SU-DHL-6 (cell line): ENCODE measurements at regions not wholly inside any gene's neighbourhood (a gene's known extent, or its start where the extent isn't known, plus 50 kb on each side); places are given as distances from the start of the nearest gene placed in this dataset.

Experiments used
- H2AFZ ChIP-seq: fragments of 200-600 bp; sonication (generic); 2 replicates; pipeline ENCODE4 v1.6.1; 2014; ENCODE audit warnings: low read depth, mild to moderate bottlenecking, moderate library complexity, mixed read lengths, antibody characterized with exemption, low read length; ENCODE audit not compliant: severe bottlenecking
- H3F3A ChIP-seq: fragments of 200-600 bp; shearing (Covaris generic); 2 replicates; pipeline ENCODE4 v1.6.0; 2016; ENCODE audit warnings: antibody characterized with exemption, mild to moderate bottlenecking; ENCODE audit not compliant: insufficient read depth
- H3K27ac ChIP-seq: fragments of 200-600 bp; sonication (generic); 2 replicates; pipeline ENCODE4 v1.5.1; 2016; ENCODE audit warnings: low read depth, mild to moderate bottlenecking, low read length, moderate library complexity, mixed read lengths
- H3K27me3 ChIP-seq: fragments of 200-600 bp; sonication (generic), shearing (Covaris generic); 2 replicates; pipeline ENCODE4 v1.6.0; 2014; ENCODE audit warnings: mild to moderate bottlenecking, low read length
- H3K36me3 ChIP-seq: fragments of 200-600 bp; sonication (generic); 2 replicates; pipeline ENCODE4 v1.6.1; 2014; ENCODE audit warnings: mild to moderate bottlenecking, low read length, mixed read lengths
- H3K4me2 ChIP-seq: fragments of 300-600, 200-600 bp; shearing (Covaris generic), sonication (generic); 2 replicates; pipeline ENCODE4 v1.6.0; 2014; ENCODE audit warnings: low read length, low read depth, mild to moderate bottlenecking; ENCODE audit not compliant: poor library complexity, severe bottlenecking
- H3K4me3 ChIP-seq: fragments of 200-600 bp; sonication (generic); 2 replicates; pipeline ENCODE4 v1.5.1; 2014; ENCODE audit warnings: antibody characterized with exemption, low read length, mild to moderate bottlenecking, mixed read lengths; ENCODE audit not compliant: insufficient read depth, poor library complexity, severe bottlenecking
- H3K79me2 ChIP-seq: fragments of 200-600 bp; sonication (generic); 2 replicates; pipeline ENCODE4 v1.6.1; 2014; ENCODE audit warnings: mild to moderate bottlenecking, low read length, moderate library complexity; ENCODE audit not compliant: insufficient read depth
- H3K9ac ChIP-seq: fragments of 200-600 bp; sonication (generic); 2 replicates; pipeline ENCODE4 v1.7.0; 2014; ENCODE audit warnings: mild to moderate bottlenecking, low read length
- H3K9me2 ChIP-seq: fragments of 200-600 bp; sonication (generic); replicated peaks from 2 replicates; pipeline ENCODE4 v1.6.1; 2014; ENCODE audit warnings: low read length; ENCODE audit not compliant: insufficient read depth
- H3K9me3 ChIP-seq: fragments of 200-600 bp; sonication (generic); 2 replicates; pipeline ENCODE4 v1.6.1; 2014; ENCODE audit warnings: low read length, mixed read lengths; ENCODE audit not compliant: insufficient read depth
- H4K20me1 ChIP-seq: fragments of 200-600 bp; sonication (generic); 2 replicates; pipeline ENCODE4 v1.6.1; 2014; ENCODE audit warnings: low read depth, mild to moderate bottlenecking, antibody characterized with exemption, low read length, moderate library complexity, mixed read lengths
- EZH2phosphoT487 ChIP-seq: fragments of 200-600 bp; sonication (generic), shearing (Covaris generic); conservative IDR thresholded peaks from 2 replicates; pipeline ENCODE4 v1.6.1; 2018; ENCODE audit warnings: mild to moderate bottlenecking, antibody characterized with exemption, low read length, moderate library complexity, mixed read lengths
- TF ChIP-seq, protein P1 (sequence below): fragments of 200-600 bp; sonication (generic); IDR thresholded peaks from one replicate; pipeline ENCODE4 v1.5.1; 2017; ENCODE audit warnings: antibody characterized with exemption, mild to moderate bottlenecking, low read length, moderate library complexity; ENCODE audit not compliant: insufficient read depth, poor library complexity, severe bottlenecking

DNA sequence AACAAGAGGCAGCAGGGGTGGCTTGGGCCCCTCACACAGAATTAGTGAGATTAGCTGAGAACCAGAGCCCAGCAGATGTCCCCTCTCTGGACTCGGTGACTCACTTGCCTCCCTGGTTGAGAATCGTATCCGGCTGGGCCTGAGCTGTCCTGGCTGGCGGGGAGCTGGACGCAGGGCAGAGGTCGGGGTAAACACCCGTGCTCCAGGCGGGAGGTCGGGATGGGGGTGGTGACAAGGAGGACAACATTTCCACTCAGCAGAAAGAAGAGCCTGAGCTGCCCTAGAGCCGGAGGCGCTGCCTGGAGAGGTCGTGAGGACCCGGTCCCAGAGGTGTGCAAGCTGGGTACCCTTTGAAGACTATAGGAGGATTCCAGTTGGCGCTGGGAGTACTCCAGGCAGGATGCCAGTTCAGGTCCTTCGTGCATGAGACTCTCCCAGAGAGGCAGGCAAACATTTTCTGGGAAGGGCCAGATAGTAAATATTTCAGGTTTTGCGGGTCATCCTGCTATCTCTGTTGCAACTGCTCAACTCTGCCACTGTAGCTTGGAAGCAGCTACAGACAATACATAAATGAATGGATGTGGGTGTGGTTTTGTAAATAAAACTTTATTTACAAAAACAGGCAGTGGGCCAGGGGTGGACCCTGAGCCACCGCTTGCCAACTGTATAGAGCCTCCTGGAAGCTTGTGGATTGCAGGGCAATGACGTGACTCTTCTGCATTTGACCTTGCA is 116.8 kb upstream of the WNT4 start:
- no peaks in the 10 kb centered on the region for H3K9me2 ChIP-seq
- H3K9ac ChIP-seq: no peak overlapping the region
- H3K4me2 ChIP-seq: no peak overlapping the region
- H3K79me2 ChIP-seq: no peaks in the 10 kb centered on the region
- no peak overlapping the region for H3K27ac ChIP-seq
- H4K20me1 ChIP-seq: no peaks in the 10 kb centered on the region
- H3K36me3 ChIP-seq: no peaks in the 10 kb centered on the region
- H2AFZ ChIP-seq: no peak overlapping the region
- no peak for TF ChIP-seq EZH2phosphoT487
- no peaks in the 10 kb centered on the region for H3K27me3 ChIP-seq
- H3K9me3 ChIP-seq: no peaks in the 10 kb centered on the region
- no peaks in the 10 kb centered on the region for H3F3A ChIP-seq
- no peak overlapping the region for H3K4me3 ChIP-seq

DNA sequence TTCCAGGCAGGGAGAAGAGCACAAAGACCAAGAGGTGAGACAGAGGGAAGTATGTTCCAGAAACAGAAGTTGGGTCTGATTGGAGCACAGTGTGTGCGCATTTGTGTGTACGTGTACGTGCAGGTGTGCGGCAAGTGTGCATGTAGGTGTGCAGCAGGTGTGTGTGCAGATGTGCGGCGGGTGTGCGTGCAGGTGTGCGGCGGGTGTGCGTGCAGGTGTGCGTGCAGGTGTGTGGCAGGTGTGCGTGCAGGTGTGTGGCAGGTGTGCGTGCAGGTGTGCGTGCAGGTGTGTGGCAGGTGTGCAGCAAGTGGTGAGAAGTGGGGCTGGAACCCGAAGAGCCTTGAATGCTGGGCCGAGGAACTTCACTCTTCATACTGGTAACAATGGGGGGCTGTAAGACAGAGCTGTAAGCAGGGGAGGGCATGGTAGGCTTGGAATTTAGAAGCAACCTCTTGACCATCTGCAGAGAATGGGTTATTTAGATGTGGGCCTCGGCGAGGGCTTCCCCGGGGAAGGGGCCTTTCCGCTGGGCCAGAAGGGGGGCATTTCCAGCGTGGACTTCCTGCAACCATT is 118.0 kb upstream of the WNT4 start:
- no peak overlapping the region for H3K27ac ChIP-seq
- no peaks in the 10 kb centered on the region for H3K9me2 ChIP-seq
- H3K4me2 ChIP-seq: no peak overlapping the region
- H3K27me3 ChIP-seq: no peaks in the 10 kb centered on the region
- no peaks in the 10 kb centered on the region for H3K79me2 ChIP-seq
- H2AFZ ChIP-seq: no peak overlapping the region
- no peaks in the 10 kb centered on the region for H3K9me3 ChIP-seq
- H3K9ac ChIP-seq: no peak overlapping the region
- H3K4me3 ChIP-seq: no peak overlapping the region
- H3K36me3 ChIP-seq: no peaks in the 10 kb centered on the region
- H4K20me1 ChIP-seq: no peaks in the 10 kb centered on the region
- H3F3A ChIP-seq: no peaks in the 10 kb centered on the region
- TF ChIP-seq, protein P1, sequence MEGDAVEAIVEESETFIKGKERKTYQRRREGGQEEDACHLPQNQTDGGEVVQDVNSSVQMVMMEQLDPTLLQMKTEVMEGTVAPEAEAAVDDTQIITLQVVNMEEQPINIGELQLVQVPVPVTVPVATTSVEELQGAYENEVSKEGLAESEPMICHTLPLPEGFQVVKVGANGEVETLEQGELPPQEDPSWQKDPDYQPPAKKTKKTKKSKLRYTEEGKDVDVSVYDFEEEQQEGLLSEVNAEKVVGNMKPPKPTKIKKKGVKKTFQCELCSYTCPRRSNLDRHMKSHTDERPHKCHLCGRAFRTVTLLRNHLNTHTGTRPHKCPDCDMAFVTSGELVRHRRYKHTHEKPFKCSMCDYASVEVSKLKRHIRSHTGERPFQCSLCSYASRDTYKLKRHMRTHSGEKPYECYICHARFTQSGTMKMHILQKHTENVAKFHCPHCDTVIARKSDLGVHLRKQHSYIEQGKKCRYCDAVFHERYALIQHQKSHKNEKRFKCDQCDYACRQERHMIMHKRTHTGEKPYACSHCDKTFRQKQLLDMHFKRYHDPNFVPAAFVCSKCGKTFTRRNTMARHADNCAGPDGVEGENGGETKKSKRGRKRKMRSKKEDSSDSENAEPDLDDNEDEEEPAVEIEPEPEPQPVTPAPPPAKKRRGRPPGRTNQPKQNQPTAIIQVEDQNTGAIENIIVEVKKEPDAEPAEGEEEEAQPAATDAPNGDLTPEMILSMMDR: no peak
- no peak for TF ChIP-seq EZH2phosphoT487

DNA sequence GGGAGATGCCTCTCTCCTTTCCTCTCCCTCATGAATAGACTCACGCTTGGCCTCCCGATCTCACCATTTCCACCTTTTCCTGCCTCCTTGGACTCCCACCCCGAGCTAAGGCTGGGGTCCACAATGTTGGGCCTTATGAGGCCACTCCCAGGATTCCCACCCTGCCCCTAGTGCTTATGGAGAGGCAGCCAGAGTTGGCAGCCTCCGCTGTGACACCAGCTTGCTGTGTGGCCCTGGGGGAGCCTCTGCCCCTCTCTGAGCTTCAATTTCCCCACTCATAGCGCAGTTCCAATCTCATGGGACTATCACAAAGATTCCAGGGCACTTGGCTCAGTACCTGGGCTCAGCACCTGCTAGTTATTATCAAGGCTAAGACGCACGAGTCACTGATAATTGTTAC is 118.7 kb upstream of the WNT4 start:
- no peak for TF ChIP-seq EZH2phosphoT487
- TF ChIP-seq, protein P1: no peak
- H3K9me3 ChIP-seq: no peaks in the 10 kb centered on the region
- H3K4me3 ChIP-seq: no peak overlapping the region
- H3K9me2 ChIP-seq: no peaks in the 10 kb centered on the region
- no peak overlapping the region for H3K27ac ChIP-seq
- no peak overlapping the region for H3K4me2 ChIP-seq
- H3K9ac ChIP-seq: no peak overlapping the region
- no peaks in the 10 kb centered on the region for H3K36me3 ChIP-seq
- H3K79me2 ChIP-seq: no peaks in the 10 kb centered on the region
- no peaks in the 10 kb centered on the region for H3K27me3 ChIP-seq
- no peaks in the 10 kb centered on the region for H4K20me1 ChIP-seq
- H3F3A ChIP-seq: no peaks in the 10 kb centered on the region
- no peak overlapping the region for H2AFZ ChIP-seq

DNA sequence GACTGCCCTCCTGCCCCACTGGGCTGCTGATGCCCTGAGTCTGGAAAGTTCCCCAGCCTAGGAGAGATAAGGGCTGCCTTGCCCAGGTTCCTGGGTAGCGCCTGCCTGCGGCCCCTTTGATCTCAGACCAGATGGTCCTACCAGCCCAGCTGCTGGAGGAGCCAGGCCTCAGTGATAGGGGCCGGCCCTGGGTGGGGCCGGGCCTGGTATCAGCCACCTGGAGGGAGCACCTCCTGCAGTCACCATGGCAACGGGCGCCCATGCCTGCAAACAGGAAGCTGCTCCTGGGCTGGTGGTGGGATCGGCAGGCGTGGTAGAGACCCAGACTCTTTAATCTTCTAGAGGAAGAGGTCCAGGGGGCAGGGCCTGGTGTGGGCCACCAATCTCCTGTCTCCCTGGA is 119.7 kb upstream of the WNT4 start:
- TF ChIP-seq, protein P1: no peak
- TF ChIP-seq EZH2phosphoT487: no peak
- Histone ChIP-seq H3K79me2 (no peaks in the 10 kb centered on the region), H3K4me3 (no peak overlapping the region), H3K4me2 (no peak overlapping the region), H3F3A (no peaks in the 10 kb centered on the region), H3K9me3 (no peaks in the 10 kb centered on the region), H3K27me3 (no peaks in the 10 kb centered on the region), H2AFZ (no peak overlapping the region), H3K9me2 (no peaks in the 10 kb centered on the region), H3K9ac (no peak overlapping the region), H4K20me1 (no peaks in the 10 kb centered on the region), H3K27ac (no peak overlapping the region), H3K36me3 (no peaks in the 10 kb centered on the region)
